HepG2 (cell line): ENCODE measurements at regions not wholly inside any gene's neighbourhood (a gene's known extent, or its start where the extent isn't known, plus 50 kb on each side); places are given as distances from the start of the nearest gene placed in this dataset.

Experiments
- FOSL2 ChIP-seq: sonication (generic); formaldehyde crosslinking; IDR thresholded peaks from 2 replicates; pipeline ENCODE4 v1.4.0; 2020; ENCODE audit warnings: missing genetic modification reagents
- GABPA ChIP-seq, 2 experiments: IDR thresholded peaks; 2 replicates each; pipeline ENCODE4 v1.6.1; 2011 to 2016; ENCODE audit warnings: low read depth in 2 of 2, low read length in 1 of 2, missing biosample characterization in 1 of 2, missing genetic modification characterization in 1 of 2
- JUNB ChIP-seq: sonication (generic); formaldehyde crosslinking; IDR thresholded peaks from 2 replicates; pipeline ENCODE4 v1.8.0; 2022; ENCODE audit warnings: missing genetic modification reagents, mild to moderate bottlenecking, borderline replicate concordance
- KLF16 ChIP-seq, 2 experiments: sonication (generic) in 1 of 2; formaldehyde crosslinking in 1 of 2; IDR thresholded peaks; 2 replicates each; pipeline versions ENCODE4 v1.6.1 to v1.8.0; 2016 to 2023; ENCODE audit warnings: missing genetic modification reagents in 2 of 2, missing compliant biosample characterization in 1 of 2
- MAFG ChIP-seq: sonication (generic); formaldehyde crosslinking; IDR thresholded peaks from 2 replicates; pipeline ENCODE4 v1.5.1; 2020; ENCODE audit warnings: mild to moderate bottlenecking, missing genetic modification reagents
- NR1H2 ChIP-seq: sonication (generic); formaldehyde crosslinking; IDR thresholded peaks from 2 replicates; pipeline ENCODE4 v1.8.1; 2022; ENCODE audit warnings: low read depth, missing genetic modification reagents, borderline replicate concordance
- POLR2A ChIP-seq, 2 experiments: IDR thresholded peaks; 2 replicates each; pipeline ENCODE4 v1.6.1; 2011; ENCODE audit warnings: low read depth in 2 of 2, low read length in 2 of 2, mild to moderate bottlenecking in 1 of 2, moderate library complexity in 1 of 2; ENCODE audit not compliant: insufficient read depth in 1 of 2
- ZNF33A ChIP-seq: sonication (generic); formaldehyde crosslinking; IDR thresholded peaks from 2 replicates; pipeline ENCODE4 v1.5.1; 2020; ENCODE audit warnings: missing genetic modification reagents, mild to moderate bottlenecking, moderate library complexity, borderline replicate concordance
- TF ChIP-seq, protein P1 (sequence below): sonication (generic); formaldehyde crosslinking; IDR thresholded peaks from 2 replicates; pipeline ENCODE4 v1.5.0; 2020; ENCODE audit warnings: mild to moderate bottlenecking, missing genetic modification reagents, moderate library complexity
- TF ChIP-seq, protein P2 (sequence below): sonication (generic); formaldehyde crosslinking; IDR thresholded peaks from 2 replicates; pipeline ENCODE4 v1.4.0; 2020; ENCODE audit warnings: missing genetic modification reagents
- TF ChIP-seq, protein P3 (sequence below), 2 experiments: fragments of 450-650 bp in 1 of 2; sonication (generic) in 1 of 2; formaldehyde crosslinking in 1 of 2; IDR thresholded peaks; 2 replicates each; pipeline versions ENCODE4 v1.6.1 to v1.8.0; 2016 to 2022; ENCODE audit warnings: antibody characterized with exemption in 1 of 2, mild to moderate bottlenecking in 1 of 2, missing genetic modification reagents in 1 of 2
- TF ChIP-seq, protein P4 (sequence below): sonication (generic); formaldehyde crosslinking; IDR thresholded peaks from 2 replicates; pipeline ENCODE4 v1.5.1; 2020; ENCODE audit warnings: missing genetic modification reagents, mild to moderate bottlenecking, borderline replicate concordance
- TF ChIP-seq, protein P5 (sequence below): sonication (generic); formaldehyde crosslinking; IDR thresholded peaks from 2 replicates; pipeline ENCODE4; 2020; ENCODE audit warnings: missing genetic modification reagents, mild to moderate bottlenecking, borderline replicate concordance

- no peak for TF ChIP-seq MAFG (CRISPR knock-in tag)
- TF ChIP-seq, protein P1, sequence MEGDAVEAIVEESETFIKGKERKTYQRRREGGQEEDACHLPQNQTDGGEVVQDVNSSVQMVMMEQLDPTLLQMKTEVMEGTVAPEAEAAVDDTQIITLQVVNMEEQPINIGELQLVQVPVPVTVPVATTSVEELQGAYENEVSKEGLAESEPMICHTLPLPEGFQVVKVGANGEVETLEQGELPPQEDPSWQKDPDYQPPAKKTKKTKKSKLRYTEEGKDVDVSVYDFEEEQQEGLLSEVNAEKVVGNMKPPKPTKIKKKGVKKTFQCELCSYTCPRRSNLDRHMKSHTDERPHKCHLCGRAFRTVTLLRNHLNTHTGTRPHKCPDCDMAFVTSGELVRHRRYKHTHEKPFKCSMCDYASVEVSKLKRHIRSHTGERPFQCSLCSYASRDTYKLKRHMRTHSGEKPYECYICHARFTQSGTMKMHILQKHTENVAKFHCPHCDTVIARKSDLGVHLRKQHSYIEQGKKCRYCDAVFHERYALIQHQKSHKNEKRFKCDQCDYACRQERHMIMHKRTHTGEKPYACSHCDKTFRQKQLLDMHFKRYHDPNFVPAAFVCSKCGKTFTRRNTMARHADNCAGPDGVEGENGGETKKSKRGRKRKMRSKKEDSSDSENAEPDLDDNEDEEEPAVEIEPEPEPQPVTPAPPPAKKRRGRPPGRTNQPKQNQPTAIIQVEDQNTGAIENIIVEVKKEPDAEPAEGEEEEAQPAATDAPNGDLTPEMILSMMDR (CRISPR knock-in tag) = no peak
- no peak for TF ChIP-seq KLF16 (CRISPR knock-in tag; IDR thresholded peaks at IDR 0.05)
- TF ChIP-seq, protein P2, sequence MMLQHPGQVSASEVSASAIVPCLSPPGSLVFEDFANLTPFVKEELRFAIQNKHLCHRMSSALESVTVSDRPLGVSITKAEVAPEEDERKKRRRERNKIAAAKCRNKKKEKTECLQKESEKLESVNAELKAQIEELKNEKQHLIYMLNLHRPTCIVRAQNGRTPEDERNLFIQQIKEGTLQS = no peak
- TF ChIP-seq ZNF33A (CRISPR knock-in tag) = no peak
- no peak for TF ChIP-seq GABPA (IDR thresholded peaks at IDR 0.05; ENCODE audit: low read depth, low read length)
- no peak for TF ChIP-seq GABPA (CRISPR knock-in tag; IDR thresholded peaks at IDR 0.05; ENCODE audit: low read depth)
- TF ChIP-seq POLR2A (IDR thresholded peaks at IDR 0.05; ENCODE audit: insufficient read depth in 1 of 2, low read depth in 2 of 2, low read length in 2 of 2) = no peak
- no peak for TF ChIP-seq NR1H2 (CRISPR knock-in tag)
- TF ChIP-seq, protein P3, sequence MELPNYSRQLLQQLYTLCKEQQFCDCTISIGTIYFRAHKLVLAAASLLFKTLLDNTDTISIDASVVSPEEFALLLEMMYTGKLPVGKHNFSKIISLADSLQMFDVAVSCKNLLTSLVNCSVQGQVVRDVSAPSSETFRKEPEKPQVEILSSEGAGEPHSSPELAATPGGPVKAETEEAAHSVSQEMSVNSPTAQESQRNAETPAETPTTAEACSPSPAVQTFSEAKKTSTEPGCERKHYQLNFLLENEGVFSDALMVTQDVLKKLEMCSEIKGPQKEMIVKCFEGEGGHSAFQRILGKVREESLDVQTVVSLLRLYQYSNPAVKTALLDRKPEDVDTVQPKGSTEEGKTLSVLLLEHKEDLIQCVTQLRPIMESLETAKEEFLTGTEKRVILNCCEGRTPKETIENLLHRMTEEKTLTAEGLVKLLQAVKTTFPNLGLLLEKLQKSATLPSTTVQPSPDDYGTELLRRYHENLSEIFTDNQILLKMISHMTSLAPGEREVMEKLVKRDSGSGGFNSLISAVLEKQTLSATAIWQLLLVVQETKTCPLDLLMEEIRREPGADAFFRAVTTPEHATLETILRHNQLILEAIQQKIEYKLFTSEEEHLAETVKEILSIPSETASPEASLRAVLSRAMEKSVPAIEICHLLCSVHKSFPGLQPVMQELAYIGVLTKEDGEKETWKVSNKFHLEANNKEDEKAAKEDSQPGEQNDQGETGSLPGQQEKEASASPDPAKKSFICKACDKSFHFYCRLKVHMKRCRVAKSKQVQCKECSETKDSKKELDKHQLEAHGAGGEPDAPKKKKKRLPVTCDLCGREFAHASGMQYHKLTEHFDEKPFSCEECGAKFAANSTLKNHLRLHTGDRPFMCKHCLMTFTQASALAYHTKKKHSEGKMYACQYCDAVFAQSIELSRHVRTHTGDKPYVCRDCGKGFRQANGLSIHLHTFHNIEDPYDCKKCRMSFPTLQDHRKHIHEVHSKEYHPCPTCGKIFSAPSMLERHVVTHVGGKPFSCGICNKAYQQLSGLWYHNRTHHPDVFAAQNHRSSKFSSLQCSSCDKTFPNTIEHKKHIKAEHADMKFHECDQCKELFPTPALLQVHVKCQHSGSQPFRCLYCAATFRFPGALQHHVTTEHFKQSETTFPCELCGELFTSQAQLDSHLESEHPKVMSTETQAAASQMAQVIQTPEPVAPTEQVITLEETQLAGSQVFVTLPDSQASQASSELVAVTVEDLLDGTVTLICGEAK (IDR thresholded peaks at IDR 0.05) = no peak
- TF ChIP-seq, protein P3 (CRISPR knock-in tag; IDR thresholded peaks at IDR 0.05) = no peak
- no peak for TF ChIP-seq FOSL2
- TF ChIP-seq, protein P4, sequence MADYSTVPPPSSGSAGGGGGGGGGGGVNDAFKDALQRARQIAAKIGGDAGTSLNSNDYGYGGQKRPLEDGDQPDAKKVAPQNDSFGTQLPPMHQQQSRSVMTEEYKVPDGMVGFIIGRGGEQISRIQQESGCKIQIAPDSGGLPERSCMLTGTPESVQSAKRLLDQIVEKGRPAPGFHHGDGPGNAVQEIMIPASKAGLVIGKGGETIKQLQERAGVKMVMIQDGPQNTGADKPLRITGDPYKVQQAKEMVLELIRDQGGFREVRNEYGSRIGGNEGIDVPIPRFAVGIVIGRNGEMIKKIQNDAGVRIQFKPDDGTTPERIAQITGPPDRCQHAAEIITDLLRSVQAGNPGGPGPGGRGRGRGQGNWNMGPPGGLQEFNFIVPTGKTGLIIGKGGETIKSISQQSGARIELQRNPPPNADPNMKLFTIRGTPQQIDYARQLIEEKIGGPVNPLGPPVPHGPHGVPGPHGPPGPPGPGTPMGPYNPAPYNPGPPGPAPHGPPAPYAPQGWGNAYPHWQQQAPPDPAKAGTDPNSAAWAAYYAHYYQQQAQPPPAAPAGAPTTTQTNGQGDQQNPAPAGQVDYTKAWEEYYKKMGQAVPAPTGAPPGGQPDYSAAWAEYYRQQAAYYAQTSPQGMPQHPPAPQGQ (CRISPR knock-in tag) = no peak
- no peak for TF ChIP-seq JUNB (CRISPR knock-in tag)
- TF ChIP-seq, protein P5, sequence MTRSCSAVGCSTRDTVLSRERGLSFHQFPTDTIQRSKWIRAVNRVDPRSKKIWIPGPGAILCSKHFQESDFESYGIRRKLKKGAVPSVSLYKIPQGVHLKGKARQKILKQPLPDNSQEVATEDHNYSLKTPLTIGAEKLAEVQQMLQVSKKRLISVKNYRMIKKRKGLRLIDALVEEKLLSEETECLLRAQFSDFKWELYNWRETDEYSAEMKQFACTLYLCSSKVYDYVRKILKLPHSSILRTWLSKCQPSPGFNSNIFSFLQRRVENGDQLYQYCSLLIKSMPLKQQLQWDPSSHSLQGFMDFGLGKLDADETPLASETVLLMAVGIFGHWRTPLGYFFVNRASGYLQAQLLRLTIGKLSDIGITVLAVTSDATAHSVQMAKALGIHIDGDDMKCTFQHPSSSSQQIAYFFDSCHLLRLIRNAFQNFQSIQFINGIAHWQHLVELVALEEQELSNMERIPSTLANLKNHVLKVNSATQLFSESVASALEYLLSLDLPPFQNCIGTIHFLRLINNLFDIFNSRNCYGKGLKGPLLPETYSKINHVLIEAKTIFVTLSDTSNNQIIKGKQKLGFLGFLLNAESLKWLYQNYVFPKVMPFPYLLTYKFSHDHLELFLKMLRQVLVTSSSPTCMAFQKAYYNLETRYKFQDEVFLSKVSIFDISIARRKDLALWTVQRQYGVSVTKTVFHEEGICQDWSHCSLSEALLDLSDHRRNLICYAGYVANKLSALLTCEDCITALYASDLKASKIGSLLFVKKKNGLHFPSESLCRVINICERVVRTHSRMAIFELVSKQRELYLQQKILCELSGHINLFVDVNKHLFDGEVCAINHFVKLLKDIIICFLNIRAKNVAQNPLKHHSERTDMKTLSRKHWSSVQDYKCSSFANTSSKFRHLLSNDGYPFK = no peak
These were observed 1785.7 kb upstream of the FLRT2 start for GRCh38 chr14:83744224-83744623.
